Thoracic aorta (tissue), 2 donors: ENCODE measurements at regions not wholly inside any gene's neighbourhood (a gene's known extent, or its start where the extent isn't known, plus 50 kb on each side); places are given as distances from the start of the nearest gene placed in this dataset.

Experiments
- ATAC-seq: fragments of 150-250 bp; one replicate; pipeline ENCODE4 v1.8.0; 2017; ENCODE audit warnings: low read depth; ENCODE audit not compliant: insufficient number of reproducible peaks, low FRiP score
- DNase-seq: peaks from one replicate; pipeline ENCODE4 v3.0.0-alpha.2; 2020; ENCODE audit warnings: low spot score
- H3K27ac ChIP-seq, 2 donors: fragments of 200-600 bp; sonication (generic); 1 replicate in 1 of 2; 2 replicates in 1 of 2; pipeline ENCODE4 v1.5.1; 2016; ENCODE audit warnings: mild to moderate bottlenecking in 2 of 2, moderate library complexity in 2 of 2
- H3K27me3 ChIP-seq: fragments of 200-600 bp; sonication (generic); replicated peaks from 2 replicates; pipeline ENCODE4 v1.6.0; 2016; ENCODE audit warnings: mild to moderate bottlenecking; ENCODE audit not compliant: insufficient read depth
- H3K36me3 ChIP-seq: fragments of 200-600 bp; sonication (generic); one replicate; pipeline ENCODE4 v1.5.1; 2016
- H3K4me1 ChIP-seq, 2 donors: fragments of 200-600 bp; sonication (generic); 1 replicate in 1 of 2; 2 replicates in 1 of 2; pipeline versions ENCODE4 v1.5.1 to v1.6.0; 2016; ENCODE audit warnings: low read depth in 2 of 2, mild to moderate bottlenecking in 1 of 2; ENCODE audit not compliant: control insufficient read depth in 1 of 2
- H3K4me3 ChIP-seq: fragments of 200-600 bp; sonication (generic); 2 replicates; pipeline ENCODE4 v1.5.1; 2016; ENCODE audit warnings: mild to moderate bottlenecking
- H3K9me3 ChIP-seq: fragments of 200-600 bp; sonication (generic); 2 replicates; pipeline ENCODE4 v1.5.1; 2016
- TF ChIP-seq, protein P1 (sequence below): fragments of 200-600 bp; sonication (generic); IDR thresholded peaks from one replicate; pipeline ENCODE4 v1.5.1; 2019; ENCODE audit warnings: antibody characterized with exemption

DNA sequence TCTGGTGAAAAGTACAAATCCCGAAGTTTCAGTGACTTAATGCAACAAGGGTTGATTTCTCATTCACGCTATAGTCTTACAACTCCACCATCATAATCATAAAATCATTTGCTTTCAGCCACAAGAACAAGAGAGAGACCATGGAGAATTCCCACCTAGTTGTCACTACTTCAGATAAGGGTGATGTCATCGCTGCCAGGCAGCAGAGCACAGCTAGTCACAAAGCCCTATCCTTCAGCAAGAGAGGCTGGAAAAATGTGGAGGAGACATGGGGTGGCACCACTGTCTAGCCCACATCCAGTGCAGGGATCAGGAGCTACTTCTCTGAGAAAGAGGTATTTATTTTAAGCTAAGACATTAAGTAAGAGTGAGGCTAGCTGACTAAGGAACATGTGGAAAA, 356.1 kb downstream of the YTHDC2 start:
- H3K27me3 ChIP-seq: no peaks in the 10 kb centered on the region
- ATAC-seq: no peak
- DNase-seq: no peak
- no peak overlapping the region for H3K4me3 ChIP-seq
- no peaks in the 10 kb centered on the region for H3K9me3 ChIP-seq
- TF ChIP-seq, protein P1, sequence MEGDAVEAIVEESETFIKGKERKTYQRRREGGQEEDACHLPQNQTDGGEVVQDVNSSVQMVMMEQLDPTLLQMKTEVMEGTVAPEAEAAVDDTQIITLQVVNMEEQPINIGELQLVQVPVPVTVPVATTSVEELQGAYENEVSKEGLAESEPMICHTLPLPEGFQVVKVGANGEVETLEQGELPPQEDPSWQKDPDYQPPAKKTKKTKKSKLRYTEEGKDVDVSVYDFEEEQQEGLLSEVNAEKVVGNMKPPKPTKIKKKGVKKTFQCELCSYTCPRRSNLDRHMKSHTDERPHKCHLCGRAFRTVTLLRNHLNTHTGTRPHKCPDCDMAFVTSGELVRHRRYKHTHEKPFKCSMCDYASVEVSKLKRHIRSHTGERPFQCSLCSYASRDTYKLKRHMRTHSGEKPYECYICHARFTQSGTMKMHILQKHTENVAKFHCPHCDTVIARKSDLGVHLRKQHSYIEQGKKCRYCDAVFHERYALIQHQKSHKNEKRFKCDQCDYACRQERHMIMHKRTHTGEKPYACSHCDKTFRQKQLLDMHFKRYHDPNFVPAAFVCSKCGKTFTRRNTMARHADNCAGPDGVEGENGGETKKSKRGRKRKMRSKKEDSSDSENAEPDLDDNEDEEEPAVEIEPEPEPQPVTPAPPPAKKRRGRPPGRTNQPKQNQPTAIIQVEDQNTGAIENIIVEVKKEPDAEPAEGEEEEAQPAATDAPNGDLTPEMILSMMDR: no peak
- no peak overlapping the region for H3K27ac ChIP-seq
- no peaks in the 10 kb centered on the region for H3K36me3 ChIP-seq
- H3K4me1 ChIP-seq: no peaks in the 10 kb centered on the region

DNA sequence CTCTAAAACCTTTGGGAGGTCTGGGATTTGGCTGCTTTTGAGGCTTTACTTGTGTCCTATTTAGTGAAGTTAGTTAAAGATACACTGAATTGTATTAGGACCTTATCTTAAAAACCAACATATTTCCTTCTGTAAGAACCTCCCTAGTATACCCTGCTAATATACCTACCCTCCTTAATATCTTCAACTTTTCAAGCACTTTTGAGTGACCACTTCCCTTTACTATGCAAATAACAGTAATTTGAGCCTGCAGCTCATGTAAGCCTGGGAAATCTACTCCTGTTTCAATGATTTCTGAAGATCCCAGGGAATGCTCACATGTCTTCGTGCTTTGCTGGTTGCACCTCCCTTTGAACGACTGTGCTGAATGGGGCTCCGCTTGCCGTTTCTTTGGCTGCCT, 358.5 kb downstream of the YTHDC2 start:
- TF ChIP-seq, protein P1: no peak
- H3K4me3 ChIP-seq: no peak overlapping the region
- no peaks in the 10 kb centered on the region for H3K36me3 ChIP-seq
- no peaks in the 10 kb centered on the region for H3K9me3 ChIP-seq
- no peak for DNase-seq
- no peaks in the 10 kb centered on the region for H3K4me1 ChIP-seq
- H3K27ac ChIP-seq: no peak overlapping the region
- H3K27me3 ChIP-seq: no peaks in the 10 kb centered on the region
- no peak for ATAC-seq

DNA sequence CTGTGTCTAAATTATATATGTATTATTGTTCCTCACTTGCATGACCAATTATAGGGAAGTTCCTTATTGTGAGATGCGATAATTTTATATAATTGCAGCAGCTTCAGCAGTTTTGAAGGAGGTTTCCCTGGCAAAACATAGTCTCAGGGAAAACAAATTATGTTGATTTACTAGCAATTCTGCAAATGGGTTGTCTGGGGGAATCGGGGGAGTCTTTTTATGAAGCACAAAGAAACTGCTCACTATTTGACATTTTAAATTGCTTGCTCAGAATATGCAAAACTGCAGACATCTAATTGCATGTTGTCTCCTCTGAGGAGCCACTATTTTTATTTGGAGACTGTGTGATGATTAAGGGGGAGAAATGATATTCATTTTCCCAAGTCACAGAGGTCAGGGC, 361.6 kb downstream of the YTHDC2 start:
- Histone ChIP-seq H3K36me3 (no peaks in the 10 kb centered on the region), H3K27me3 (no peaks in the 10 kb centered on the region), H3K4me3 (no peak overlapping the region), H3K27ac (no peak overlapping the region), H3K9me3 (no peaks in the 10 kb centered on the region), H3K4me1 (no peaks in the 10 kb centered on the region)
- no peak for DNase-seq
- ATAC-seq: no peak
- TF ChIP-seq, protein P1: no peak

DNA sequence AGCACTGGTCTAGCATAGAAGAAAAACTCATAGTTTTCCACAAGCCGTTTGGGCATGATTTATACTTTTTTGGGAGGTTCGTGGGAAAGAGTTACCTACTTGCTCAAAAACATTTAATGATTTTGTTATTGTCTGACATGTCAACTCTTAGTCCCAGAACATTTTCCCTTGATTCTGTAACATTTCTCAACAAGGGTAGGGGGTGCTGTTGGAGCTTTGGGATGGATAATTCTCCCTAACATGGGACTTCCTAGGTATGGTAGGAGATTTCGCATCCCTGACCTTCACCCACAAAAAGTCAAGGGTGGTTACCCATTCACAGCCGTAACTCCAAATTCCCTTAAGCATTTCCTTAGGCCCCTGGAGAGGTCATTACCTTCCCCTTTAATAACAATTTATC, 378.0 kb downstream of the YTHDC2 start:
- no peak for ATAC-seq
- no peak overlapping the region for H3K27ac ChIP-seq
- H3K4me1 ChIP-seq: no peaks in the 10 kb centered on the region
- H3K9me3 ChIP-seq: no peaks in the 10 kb centered on the region
- TF ChIP-seq, protein P1: no peak
- H3K4me3 ChIP-seq: no peak overlapping the region
- H3K36me3 ChIP-seq: no peaks in the 10 kb centered on the region
- H3K27me3 ChIP-seq: no peaks in the 10 kb centered on the region
- no peak for DNase-seq

DNA sequence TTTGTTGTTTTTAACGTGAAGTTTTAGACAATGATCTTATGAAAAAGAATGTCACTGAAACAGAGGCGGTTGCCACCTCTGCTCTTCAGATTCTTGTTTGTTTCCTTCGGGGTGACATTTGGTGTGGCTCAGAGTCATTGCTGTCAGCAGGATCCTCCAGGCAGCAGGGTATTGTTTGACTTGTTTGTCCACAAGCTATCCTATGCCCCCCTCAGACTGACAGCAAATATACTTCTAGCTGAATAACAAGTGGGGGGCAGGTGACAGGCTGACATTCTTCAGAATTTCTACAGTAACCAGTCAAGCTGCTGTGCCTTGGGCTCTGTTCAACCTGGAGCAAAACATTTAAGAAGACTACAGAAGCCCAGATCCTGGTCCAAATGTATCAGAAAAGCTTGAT, 383.3 kb downstream of the YTHDC2 start:
- no peaks in the 10 kb centered on the region for H3K4me1 ChIP-seq
- no peak for ATAC-seq

More for the DNA sequence above, 383.3 kb downstream of the YTHDC2 start:
- TF ChIP-seq, protein P1: no peak
- no peaks in the 10 kb centered on the region for H3K36me3 ChIP-seq
- H3K4me3 ChIP-seq: no peak overlapping the region
- DNase-seq: no peak
- H3K9me3 ChIP-seq: no peaks in the 10 kb centered on the region
- no peaks in the 10 kb centered on the region for H3K27me3 ChIP-seq
- H3K27ac ChIP-seq: no peak overlapping the region
